ENCODE measurements at regions not wholly inside any gene's neighbourhood (a gene's known extent, or its start where the extent isn't known, plus 50 kb on each side); places are given as distances from the start of the nearest gene placed in this dataset.

GRCh38 chr9:79778581-79778980, 206.8 kb downstream of the TLE4 start:
- Mint-ChIP-seq H3K27me3 (ENCODE audit: unreplicated experiment) (peaks cover 4% of the 10 kb centered on the region), H3K4me3 (ENCODE audit: unreplicated experiment) (no peak overlapping the region), H3K27ac (ENCODE audit: unreplicated experiment) (no peak overlapping the region), H3K4me1 (ENCODE audit: low read depth, unreplicated experiment) (no peaks in the 10 kb centered on the region), H3K9me3 (ENCODE audit: unreplicated experiment) (no peaks in the 10 kb centered on the region), H3K36me3 (ENCODE audit: unreplicated experiment) (no peaks in the 10 kb centered on the region)
- no peak for DNase-seq
- no peak for TF ChIP-seq CTCF (IDR thresholded peaks at IDR 0.05; ENCODE audit: partially characterized antibody, unreplicated experiment)

- Mint-ChIP-seq H3K4me3 (ENCODE audit: unreplicated experiment) (no peak overlapping the region), H3K9me3 (ENCODE audit: unreplicated experiment) (no peaks in the 10 kb centered on the region), H3K27me3 (ENCODE audit: unreplicated experiment) (peaks cover 2% of the 10 kb centered on the region), H3K4me1 (ENCODE audit: low read depth, unreplicated experiment) (no peaks in the 10 kb centered on the region), H3K27ac (ENCODE audit: unreplicated experiment) (no peak overlapping the region), H3K36me3 (ENCODE audit: unreplicated experiment) (no peaks in the 10 kb centered on the region)
- no peak for TF ChIP-seq CTCF (IDR thresholded peaks at IDR 0.05; ENCODE audit: partially characterized antibody, unreplicated experiment)
- no peak for DNase-seq
Measured at GRCh38 chr9:79776581-79776980, 204.8 kb downstream of the TLE4 start.
